GM23338 (cell line): ENCODE measurements at regions not wholly inside any gene's neighbourhood (a gene's known extent, or its start where the extent isn't known, plus 50 kb on each side); places are given as distances from the start of the nearest gene placed in this dataset.

ENCODE experiments used
- ATAC-seq: fragments of 200-7000 bp; cut with Tn5 transposase; 3 replicates; pipeline ENCODE4 v1.9.1; 2020
- DNase-seq: peaks from one replicate; pipeline ENCODE4 v3.0.0-alpha.2; 2015; ENCODE audit warnings: low spot score
- H2AFZ ChIP-seq: fragments of 200-600 bp; sonication (generic); 2 replicates; pipeline ENCODE4 v1.8.0; 2016; ENCODE audit warnings: antibody characterized with exemption, mild to moderate bottlenecking, moderate library complexity
- H3F3A ChIP-seq: fragments of 200-600 bp; sonication (generic); replicated peaks from 2 replicates; pipeline ENCODE4 v1.8.0; 2017; ENCODE audit warnings: antibody characterized with exemption, mixed run types, low read depth
- H3K27ac ChIP-seq: fragments of 200-600 bp; sonication (generic); 2 replicates; pipeline ENCODE4 v1.6.1; 2016; ENCODE audit warnings: low read depth
- H3K27me3 ChIP-seq: fragments of 200-600 bp; sonication (generic); 2 replicates; pipeline ENCODE4 v1.8.0; 2016; ENCODE audit warnings: mild to moderate bottlenecking, mixed run types, moderate library complexity; ENCODE audit not compliant: insufficient read depth
- H3K36me3 ChIP-seq: fragments of 200-600 bp; sonication (generic); 2 replicates; pipeline ENCODE4 v1.8.0; 2016; ENCODE audit warnings: mild to moderate bottlenecking; ENCODE audit not compliant: insufficient read depth
- H3K4me1 ChIP-seq: fragments of 200-600 bp; sonication (generic); 2 replicates; pipeline ENCODE4 v1.8.0; 2016; ENCODE audit warnings: mild to moderate bottlenecking, moderate library complexity; ENCODE audit not compliant: insufficient read depth
- H3K4me2 ChIP-seq: fragments of 200-600 bp; sonication (generic); 2 replicates; pipeline ENCODE4 v1.7.1; 2017; ENCODE audit warnings: mixed run types
- H3K4me3 ChIP-seq: fragments of 200-600 bp; sonication (generic); 2 replicates; pipeline ENCODE4 v1.6.1; 2016; ENCODE audit warnings: mixed run types
- H3K79me2 ChIP-seq: fragments of 200-600 bp; sonication (generic); replicated peaks from 2 replicates; pipeline ENCODE4 v1.8.0; 2017; ENCODE audit warnings: mild to moderate bottlenecking; ENCODE audit not compliant: insufficient read depth
- H3K9me2 ChIP-seq: fragments of 200-600 bp; sonication (generic); 2 replicates; pipeline ENCODE4 v1.8.0; 2017; ENCODE audit not compliant: insufficient read depth
- H4K20me1 ChIP-seq: fragments of 200-600 bp; sonication (generic); replicated peaks from 2 replicates; pipeline ENCODE4 v1.8.0; 2017; ENCODE audit warnings: mild to moderate bottlenecking; ENCODE audit not compliant: insufficient read depth
- H3K27ac Mint-ChIP-seq: 2 replicates; pipeline ENCODE4 v1.8.0; 2020; ENCODE audit warnings: inconsistent platforms, mild to moderate bottlenecking, moderate library complexity, mixed read lengths
- H3K27me3 Mint-ChIP-seq: 3 replicates; pipeline ENCODE4 v1.8.0; 2022; ENCODE audit warnings: low read depth, mild to moderate bottlenecking, moderate library complexity, mixed read lengths, inconsistent platforms; ENCODE audit not compliant: insufficient read depth, poor library complexity
- H3K36me3 Mint-ChIP-seq: 3 replicates; pipeline ENCODE4 v1.8.0; 2021; ENCODE audit warnings: low read depth, mild to moderate bottlenecking, inconsistent platforms, moderate library complexity, mixed read lengths
- H3K4me1 Mint-ChIP-seq: 3 replicates; pipeline ENCODE4 v1.8.0; 2020; ENCODE audit warnings: mild to moderate bottlenecking, inconsistent platforms, mixed read lengths
- H3K4me3 Mint-ChIP-seq: 3 replicates; pipeline ENCODE4 v1.8.0; 2021; ENCODE audit warnings: moderate library complexity, mild to moderate bottlenecking, inconsistent platforms, mixed read lengths
- H3K9me3 Mint-ChIP-seq: 3 replicates; pipeline ENCODE4 v1.8.0; 2020; ENCODE audit warnings: moderate library complexity, mild to moderate bottlenecking, inconsistent platforms, mixed read lengths
- CTCF ChIP-seq, 2 experiments: fragments of 200-600 bp in 1 of 2; sonication (generic) in 1 of 2; conservative IDR thresholded peaks; 2 replicates each; pipeline versions ENCODE4 v1.5.1 to v1.6.1; 2016 to 2017; ENCODE audit warnings: antibody characterized with exemption in 2 of 2, low read depth in 2 of 2, mild to moderate bottlenecking in 2 of 2, moderate library complexity in 1 of 2
- EZH2 ChIP-seq: fragments of 200-600 bp; sonication (generic); IDR thresholded peaks from one replicate; pipeline ENCODE4 v1.8.0; 2017; ENCODE audit warnings: antibody characterized with exemption, mild to moderate bottlenecking, low read depth; ENCODE audit not compliant: unreplicated experiment
- JUNB ChIP-seq: IDR thresholded peaks from one replicate; pipeline ENCODE4 v1.6.1; 2016; ENCODE audit warnings: antibody characterized with exemption; ENCODE audit not compliant: unreplicated experiment
- NANOG ChIP-seq: IDR thresholded peaks from 2 replicates; pipeline ENCODE4 v1.6.1; 2016; ENCODE audit warnings: antibody characterized with exemption, borderline replicate concordance
- POLR2AphosphoS5 ChIP-seq: IDR thresholded peaks from 2 replicates; pipeline ENCODE4 v1.6.1; 2016; ENCODE audit warnings: antibody characterized with exemption, low read depth
- STAT1 ChIP-seq: IDR thresholded peaks from one replicate; pipeline ENCODE4 v1.6.1; 2016; ENCODE audit warnings: antibody characterized with exemption; ENCODE audit not compliant: unreplicated experiment
- ZNF114 ChIP-seq: fragments of 250-450 bp; sonication (Bioruptor Pico); IDR thresholded peaks from 2 replicates; pipeline ENCODE4 v1.5.0; 2020; ENCODE audit warnings: mild to moderate bottlenecking, moderate library complexity
- ZNF331 ChIP-seq: fragments of 250-450 bp; sonication (Bioruptor Pico); IDR thresholded peaks from 2 replicates; pipeline ENCODE4 v1.5.0; 2020; ENCODE audit warnings: low read depth, mild to moderate bottlenecking, moderate library complexity
- TF ChIP-seq, protein P1 (sequence below): fragments of 250-450 bp; sonication (Bioruptor Pico); IDR thresholded peaks from 2 replicates; pipeline ENCODE4 v1.5.0; 2020; ENCODE audit warnings: mild to moderate bottlenecking, moderate library complexity
- TF ChIP-seq, protein P2 (sequence below): IDR thresholded peaks from 2 replicates; pipeline ENCODE4 v1.6.1; 2016; ENCODE audit warnings: antibody characterized with exemption

DNA sequence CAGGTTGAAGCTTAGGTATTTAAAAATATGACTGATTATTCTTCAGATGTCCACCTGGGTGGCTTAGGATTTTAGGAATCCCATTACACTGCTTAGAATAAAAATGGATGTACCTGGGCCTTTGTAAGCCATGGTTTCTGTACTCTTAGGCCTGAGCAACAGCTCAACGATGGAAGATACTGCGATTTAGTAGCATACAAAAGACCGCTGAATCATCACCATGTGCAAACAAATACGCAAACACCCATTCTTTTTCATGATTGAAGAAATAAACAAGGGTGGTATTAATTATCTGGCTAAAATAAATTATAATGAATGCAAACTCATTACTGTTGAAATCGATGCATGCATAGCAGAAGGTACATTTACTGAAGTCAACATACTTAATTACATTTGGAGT, 188.9 kb downstream of the ZNF330 start:
- no peak for TF ChIP-seq CTCF (conservative IDR thresholded peaks at IDR 0.05; ENCODE audit: low read depth in 2 of 2)
- no peak for TF ChIP-seq ZNF331 (CRISPR knock-in tag)
- no peak for TF ChIP-seq ZNF114 (CRISPR knock-in tag)
- TF ChIP-seq EZH2: no peak
- no peak for TF ChIP-seq POLR2AphosphoS5
- no peak for TF ChIP-seq JUNB
- no peak for TF ChIP-seq NANOG
- TF ChIP-seq, protein P1, sequence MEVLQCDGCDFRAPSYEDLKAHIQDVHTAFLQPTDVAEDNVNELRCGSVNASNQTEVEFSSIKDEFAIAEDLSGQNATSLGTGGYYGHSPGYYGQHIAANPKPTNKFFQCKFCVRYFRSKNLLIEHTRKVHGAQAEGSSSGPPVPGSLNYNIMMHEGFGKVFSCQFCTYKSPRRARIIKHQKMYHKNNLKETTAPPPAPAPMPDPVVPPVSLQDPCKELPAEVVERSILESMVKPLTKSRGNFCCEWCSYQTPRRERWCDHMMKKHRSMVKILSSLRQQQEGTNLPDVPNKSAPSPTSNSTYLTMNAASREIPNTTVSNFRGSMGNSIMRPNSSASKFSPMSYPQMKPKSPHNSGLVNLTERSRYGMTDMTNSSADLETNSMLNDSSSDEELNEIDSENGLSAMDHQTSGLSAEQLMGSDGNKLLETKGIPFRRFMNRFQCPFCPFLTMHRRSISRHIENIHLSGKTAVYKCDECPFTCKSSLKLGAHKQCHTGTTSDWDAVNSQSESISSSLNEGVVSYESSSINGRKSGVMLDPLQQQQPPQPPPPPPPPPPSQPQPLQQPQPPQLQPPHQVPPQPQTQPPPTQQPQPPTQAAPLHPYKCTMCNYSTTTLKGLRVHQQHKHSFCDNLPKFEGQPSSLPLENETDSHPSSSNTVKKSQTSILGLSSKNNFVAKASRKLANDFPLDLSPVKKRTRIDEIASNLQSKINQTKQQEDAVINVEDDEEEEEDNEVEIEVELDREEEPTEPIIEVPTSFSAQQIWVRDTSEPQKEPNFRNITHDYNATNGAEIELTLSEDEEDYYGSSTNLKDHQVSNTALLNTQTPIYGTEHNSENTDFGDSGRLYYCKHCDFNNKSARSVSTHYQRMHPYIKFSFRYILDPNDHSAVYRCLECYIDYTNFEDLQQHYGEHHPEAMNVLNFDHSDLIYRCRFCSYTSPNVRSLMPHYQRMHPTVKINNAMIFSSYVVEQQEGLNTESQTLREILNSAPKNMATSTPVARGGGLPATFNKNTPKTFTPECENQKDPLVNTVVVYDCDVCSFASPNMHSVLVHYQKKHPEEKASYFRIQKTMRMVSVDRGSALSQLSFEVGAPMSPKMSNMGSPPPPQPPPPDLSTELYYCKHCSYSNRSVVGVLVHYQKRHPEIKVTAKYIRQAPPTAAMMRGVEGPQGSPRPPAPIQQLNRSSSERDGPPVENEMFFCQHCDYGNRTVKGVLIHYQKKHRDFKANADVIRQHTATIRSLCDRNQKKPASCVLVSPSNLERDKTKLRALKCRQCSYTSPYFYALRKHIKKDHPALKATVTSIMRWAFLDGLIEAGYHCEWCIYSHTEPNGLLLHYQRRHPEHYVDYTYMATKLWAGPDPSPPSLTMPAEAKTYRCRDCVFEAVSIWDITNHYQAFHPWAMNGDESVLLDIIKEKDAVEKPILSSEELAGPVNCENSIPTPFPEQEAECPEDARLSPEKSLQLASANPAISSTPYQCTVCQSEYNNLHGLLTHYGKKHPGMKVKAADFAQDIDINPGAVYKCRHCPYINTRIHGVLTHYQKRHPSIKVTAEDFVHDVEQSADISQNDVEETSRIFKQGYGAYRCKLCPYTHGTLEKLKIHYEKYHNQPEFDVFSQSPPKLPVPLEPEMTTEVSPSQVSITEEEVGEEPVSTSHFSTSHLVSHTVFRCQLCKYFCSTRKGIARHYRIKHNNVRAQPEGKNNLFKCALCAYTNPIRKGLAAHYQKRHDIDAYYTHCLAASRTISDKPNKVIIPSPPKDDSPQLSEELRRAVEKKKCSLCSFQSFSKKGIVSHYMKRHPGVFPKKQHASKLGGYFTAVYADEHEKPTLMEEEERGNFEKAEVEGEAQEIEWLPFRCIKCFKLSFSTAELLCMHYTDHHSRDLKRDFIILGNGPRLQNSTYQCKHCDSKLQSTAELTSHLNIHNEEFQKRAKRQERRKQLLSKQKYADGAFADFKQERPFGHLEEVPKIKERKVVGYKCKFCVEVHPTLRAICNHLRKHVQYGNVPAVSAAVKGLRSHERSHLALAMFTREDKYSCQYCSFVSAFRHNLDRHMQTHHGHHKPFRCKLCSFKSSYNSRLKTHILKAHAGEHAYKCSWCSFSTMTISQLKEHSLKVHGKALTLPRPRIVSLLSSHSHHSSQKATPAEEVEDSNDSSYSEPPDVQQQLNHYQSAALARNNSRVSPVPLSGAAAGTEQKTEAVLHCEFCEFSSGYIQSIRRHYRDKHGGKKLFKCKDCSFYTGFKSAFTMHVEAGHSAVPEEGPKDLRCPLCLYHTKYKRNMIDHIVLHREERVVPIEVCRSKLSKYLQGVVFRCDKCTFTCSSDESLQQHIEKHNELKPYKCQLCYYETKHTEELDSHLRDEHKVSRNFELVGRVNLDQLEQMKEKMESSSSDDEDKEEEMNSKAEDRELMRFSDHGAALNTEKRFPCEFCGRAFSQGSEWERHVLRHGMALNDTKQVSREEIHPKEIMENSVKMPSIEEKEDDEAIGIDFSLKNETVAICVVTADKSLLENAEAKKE (CRISPR knock-in tag): no peak
- TF ChIP-seq, protein P2, sequence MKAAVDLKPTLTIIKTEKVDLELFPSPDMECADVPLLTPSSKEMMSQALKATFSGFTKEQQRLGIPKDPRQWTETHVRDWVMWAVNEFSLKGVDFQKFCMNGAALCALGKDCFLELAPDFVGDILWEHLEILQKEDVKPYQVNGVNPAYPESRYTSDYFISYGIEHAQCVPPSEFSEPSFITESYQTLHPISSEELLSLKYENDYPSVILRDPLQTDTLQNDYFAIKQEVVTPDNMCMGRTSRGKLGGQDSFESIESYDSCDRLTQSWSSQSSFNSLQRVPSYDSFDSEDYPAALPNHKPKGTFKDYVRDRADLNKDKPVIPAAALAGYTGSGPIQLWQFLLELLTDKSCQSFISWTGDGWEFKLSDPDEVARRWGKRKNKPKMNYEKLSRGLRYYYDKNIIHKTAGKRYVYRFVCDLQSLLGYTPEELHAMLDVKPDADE: no peak
- TF ChIP-seq STAT1: no peak
- Histone ChIP-seq H3K79me2 (no peaks in the 10 kb centered on the region), H3K9me2 (no peaks in the 10 kb centered on the region), H3K4me1 (no peaks in the 10 kb centered on the region), H3F3A (no peaks in the 10 kb centered on the region), H2AFZ (no peak overlapping the region), H3K4me3 (no peak overlapping the region), H3K4me2 (no peak overlapping the region), H4K20me1 (no peaks in the 10 kb centered on the region), H3K27ac (no peak overlapping the region), H3K36me3 (no peaks in the 10 kb centered on the region), H3K27me3 (no peaks in the 10 kb centered on the region)
- Mint-ChIP-seq H3K27ac (no peak overlapping the region), H3K4me3 (no peak overlapping the region), H3K9me3 (no peaks in the 10 kb centered on the region), H3K27me3 (peaks cover 2% of the 10 kb centered on the region), H3K36me3 (no peaks in the 10 kb centered on the region), H3K4me1 (no peaks in the 10 kb centered on the region)
- ATAC-seq: no peak
- DNase-seq: no peak
